Chondrocyte (in vitro differentiated cells): ENCODE measurements at regions not wholly inside any gene's neighbourhood (a gene's known extent, or its start where the extent isn't known, plus 50 kb on each side); places are given as distances from the start of the nearest gene placed in this dataset.

Experiments
- DNase-seq: peaks from one replicate; pipeline ENCODE4 v3.0.0; 2021; ENCODE audit warnings: mixed read lengths, low spot score
- H3K27ac Mint-ChIP-seq: one replicate; pipeline ENCODE4 v1.8.0; 2021; ENCODE audit warnings: mild to moderate bottlenecking, moderate library complexity, mixed read lengths; ENCODE audit not compliant: unreplicated experiment
- H3K27me3 Mint-ChIP-seq: 2 replicates; pipeline ENCODE4 v1.8.0; 2021; ENCODE audit warnings: low read depth, mixed read lengths
- H3K36me3 Mint-ChIP-seq: 2 replicates; pipeline ENCODE4 v1.8.0; 2021; ENCODE audit warnings: low read depth, mixed read lengths
- H3K4me1 Mint-ChIP-seq: 2 replicates; pipeline ENCODE4 v1.8.0; 2021; ENCODE audit warnings: low read depth, mild to moderate bottlenecking, mixed read lengths
- H3K4me3 Mint-ChIP-seq: one replicate; pipeline ENCODE4 v1.8.0; 2021; ENCODE audit warnings: mild to moderate bottlenecking, moderate library complexity, mixed read lengths; ENCODE audit not compliant: unreplicated experiment
- H3K9me3 Mint-ChIP-seq: 2 replicates; pipeline ENCODE4 v1.8.0; 2021; ENCODE audit warnings: low read depth, mixed read lengths
- CTCF ChIP-seq: fragments of 200-600 bp; sonication (generic); IDR thresholded peaks from 2 replicates; pipeline ENCODE4 v1.5.0; 2021; ENCODE audit warnings: antibody characterized with exemption, mild to moderate bottlenecking, moderate library complexity

DNA sequence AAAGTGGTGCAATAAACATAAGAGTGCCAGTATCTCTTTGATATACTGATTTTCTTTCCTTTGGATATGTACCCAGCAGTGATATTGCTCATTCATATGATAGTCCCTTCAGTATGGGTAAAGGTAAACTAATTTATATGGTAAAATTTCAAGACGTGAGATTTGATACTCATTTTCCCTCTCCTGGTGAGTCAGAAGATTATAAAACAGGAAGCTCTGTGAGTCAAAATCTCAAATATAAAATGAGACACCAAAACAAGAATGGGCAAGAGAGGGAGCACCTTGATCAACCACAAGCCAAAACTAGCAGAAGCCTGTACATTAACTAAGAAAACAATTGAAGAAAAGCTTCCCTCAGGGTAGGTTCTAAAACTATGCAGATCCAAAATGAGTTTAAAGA lies 216.3 kb downstream of the SLITRK6 start:
- no peak overlapping the region for H3K27ac Mint-ChIP-seq
- no peaks in the 10 kb centered on the region for H3K27me3 Mint-ChIP-seq
- H3K9me3 Mint-ChIP-seq = peaks cover 5% of the 10 kb centered on the region
- peaks cover 2% of the 10 kb centered on the region for H3K36me3 Mint-ChIP-seq
- DNase-seq = no peak
- H3K4me3 Mint-ChIP-seq = no peak overlapping the region
- H3K4me1 Mint-ChIP-seq = peaks cover 9% of the 10 kb centered on the region
- TF ChIP-seq CTCF = no peak

DNA sequence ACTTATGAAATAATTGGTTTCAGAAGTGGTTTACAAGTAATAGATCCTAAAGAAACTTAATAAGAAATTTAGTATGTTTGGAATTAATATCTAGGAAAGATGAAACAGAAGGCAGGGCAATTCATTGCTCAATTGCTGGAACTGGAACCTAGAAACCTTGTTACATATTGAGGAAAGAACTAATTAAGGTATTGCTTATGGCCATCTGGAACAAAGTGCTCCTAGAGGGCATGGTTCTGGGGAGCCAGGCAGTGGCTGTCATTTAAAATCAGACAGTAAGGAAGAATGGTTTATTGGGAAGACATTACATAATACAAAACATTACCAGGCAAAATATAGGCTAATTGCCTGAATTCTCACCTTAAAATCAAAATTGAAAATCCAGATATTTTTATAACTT lies 224.1 kb downstream of the SLITRK6 start:
- no peak for DNase-seq
- no peak overlapping the region for H3K27ac Mint-ChIP-seq
- H3K4me3 Mint-ChIP-seq = no peak overlapping the region
- peaks cover 3% of the 10 kb centered on the region for H3K9me3 Mint-ChIP-seq
- TF ChIP-seq CTCF = no peak
- H3K36me3 Mint-ChIP-seq = peaks cover 2% of the 10 kb centered on the region
- H3K4me1 Mint-ChIP-seq = no peaks in the 10 kb centered on the region
- no peaks in the 10 kb centered on the region for H3K27me3 Mint-ChIP-seq

DNA sequence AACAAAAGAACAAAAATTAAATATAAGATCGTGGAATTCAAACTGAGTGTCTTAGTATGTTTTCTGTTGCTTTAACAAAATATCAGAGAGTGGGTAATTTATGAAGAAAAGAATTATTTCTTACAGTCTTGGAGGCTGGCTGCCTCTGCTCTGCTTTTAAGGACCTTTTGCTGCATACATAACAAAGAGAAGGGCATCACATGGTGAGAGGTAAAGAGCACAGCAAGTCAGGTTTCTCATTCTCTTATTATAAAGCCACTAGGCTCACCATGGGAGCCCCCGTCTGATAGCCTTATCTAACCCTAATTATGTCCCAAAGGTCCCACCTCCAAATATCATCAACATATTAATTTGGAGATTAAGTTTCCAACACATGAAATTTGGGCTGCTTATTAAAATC lies 231.3 kb downstream of the SLITRK6 start:
- Mint-ChIP-seq H3K4me3 (no peak overlapping the region), H3K27me3 (no peaks in the 10 kb centered on the region), H3K9me3 (peaks cover 3% of the 10 kb centered on the region), H3K27ac (no peak overlapping the region), H3K4me1 (peaks cover 3% of the 10 kb centered on the region), H3K36me3 (no peaks in the 10 kb centered on the region)
- no peak for TF ChIP-seq CTCF
- DNase-seq = no peak

DNA sequence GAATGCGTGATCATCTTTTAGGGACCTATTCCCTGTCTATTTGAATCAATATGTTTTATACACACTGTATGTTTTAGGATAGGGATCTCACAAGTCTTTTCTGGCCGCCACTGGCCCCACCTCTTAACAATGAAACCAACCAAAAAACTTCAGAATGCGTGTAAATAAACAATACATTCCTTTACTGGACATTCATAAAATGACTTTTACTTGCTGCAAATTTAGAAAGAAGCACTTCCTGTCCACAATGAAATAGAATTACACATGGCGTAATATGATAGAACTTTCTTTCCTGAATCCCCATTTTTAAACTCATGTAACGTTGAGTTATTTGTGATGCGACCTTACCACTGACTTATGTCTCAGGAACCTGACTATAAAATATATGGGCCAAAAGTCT lies 233.6 kb downstream of the SLITRK6 start:
- H3K9me3 Mint-ChIP-seq = peaks cover under 1% of the 10 kb centered on the region
- peaks cover 3% of the 10 kb centered on the region for H3K4me1 Mint-ChIP-seq
- no peaks in the 10 kb centered on the region for H3K27me3 Mint-ChIP-seq
- no peak for DNase-seq
- no peaks in the 10 kb centered on the region for H3K36me3 Mint-ChIP-seq
- no peak overlapping the region for H3K27ac Mint-ChIP-seq
- no peak for TF ChIP-seq CTCF
- no peak overlapping the region for H3K4me3 Mint-ChIP-seq

DNA sequence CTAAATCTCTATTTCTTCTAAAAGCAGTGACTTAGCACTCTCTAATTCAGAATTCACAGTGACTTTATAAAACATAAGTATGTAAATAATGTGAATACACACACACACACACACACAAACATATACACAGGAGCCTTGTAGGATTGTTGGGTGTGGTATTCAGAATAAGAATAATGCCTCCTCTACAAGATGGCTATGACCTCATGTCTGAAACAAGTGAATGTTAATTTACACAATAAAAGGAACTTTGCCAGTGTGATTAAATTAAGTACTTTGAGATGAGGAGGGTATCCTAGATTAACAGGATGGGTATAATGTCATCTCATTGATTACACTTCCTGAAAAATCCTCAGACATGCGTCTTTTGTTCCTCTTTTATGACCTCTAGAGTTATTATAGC lies 234.6 kb downstream of the SLITRK6 start:
- Mint-ChIP-seq H3K36me3 (no peaks in the 10 kb centered on the region), H3K27me3 (no peaks in the 10 kb centered on the region), H3K4me1 (peaks cover 3% of the 10 kb centered on the region), H3K27ac (no peak overlapping the region), H3K9me3 (no peaks in the 10 kb centered on the region), H3K4me3 (no peak overlapping the region)
- DNase-seq = no peak
- TF ChIP-seq CTCF = no peak
